Ovary (tissue), 7 donors: ENCODE measurements at regions not wholly inside any gene's neighbourhood (a gene's known extent, or its start where the extent isn't known, plus 50 kb on each side); places are given as distances from the start of the nearest gene placed in this dataset.

Source experiments
- DNase-seq, 5 donors: peaks; one replicate each; pipeline ENCODE4 v3.0.0-alpha.2; 2019 to 2020
- H3K27ac ChIP-seq, 2 donors: fragments of 200-600 bp; one replicate each; pipeline versions ENCODE4 v1.5.1 to v1.8.0; 2019 to 2022
- H3K27me3 ChIP-seq: fragments of 200-600 bp; one replicate; pipeline ENCODE4 v1.8.0; 2022
- H3K36me3 ChIP-seq: fragments of 200-600 bp; sonication (generic); one replicate; pipeline ENCODE4 v1.5.1; 2019
- H3K4me1 ChIP-seq: one replicate; pipeline ENCODE4 v1.8.1; 2013; ENCODE audit warnings: mild to moderate bottlenecking, moderate library complexity; ENCODE audit not compliant: insufficient read depth
- H3K4me3 ChIP-seq: fragments of 200-600 bp; sonication (generic); one replicate; pipeline ENCODE4 v1.5.1; 2017
- H3K9me3 ChIP-seq, 2 donors: fragments of 200-600 bp in 1 of 2; sonication (generic) in 1 of 2; one replicate each; pipeline versions ENCODE4 v1.5.1 to v1.8.1; 2013 to 2019; ENCODE audit warnings: mild to moderate bottlenecking in 1 of 2, moderate library complexity in 1 of 2
- CTCF ChIP-seq, 3 donors: fragments of 450-650 bp in 2 of 3; fragments of 200-600 bp in 1 of 3; IDR thresholded peaks; one replicate each; pipeline versions ENCODE4 v1.5.1 to v1.8.0; 2016 to 2022; ENCODE audit warnings: antibody characterized with exemption in 3 of 3, mild to moderate bottlenecking in 1 of 3
- EP300 ChIP-seq: sonication (generic); formaldehyde crosslinking; IDR thresholded peaks from one replicate; pipeline ENCODE4 v1.6.1; 2017; ENCODE audit warnings: antibody characterized with exemption
- POLR2A ChIP-seq: fragments of 450-650 bp; IDR thresholded peaks from one replicate; pipeline ENCODE4 v1.6.1; 2017; ENCODE audit warnings: antibody characterized with exemption, mild to moderate bottlenecking, moderate library complexity
- WGBS, 3 donors: extraction: QIAGEN DNeasy Blood & Tissue Kit in 1 of 3; methylation state at CpG; one replicate each; pipeline versions ENCODE4 v1.1.5 to v1.1.7; 2013 to 2017; 5-methylcytosine and 5-hydroxymethylcytosine counted together
- intact Hi-C, 4 donors: fragments of 100-400 bp; cut with DNase I; formaldehyde crosslinking; loops; one replicate each; pipeline versions ENCODE4 v1.11.0 to v1.15.1; 2022 to 2023
- donor health status: DM: no; HTN: no; CAD: no; lungs with moderate emphysema.
- donor health status: DM: no; HTN: no; CAD: no.
- donor health status: Bipolar disorder and iron deficiency.
- donor health status: DM: no; HTN: no; CAD: no.
- donor health status: DM: yes; HTN: yes; CAD: no.

- no peaks in the 10 kb centered on the region for H3K4me1 ChIP-seq
- 39 to 56% (median 44%) methylated on average over 3 of the region's 3 CpGs for WGBS, 3 donors
- H3K9me3 ChIP-seq, result no peaks in the 10 kb centered on the region
- no peak overlapping the region for H3K4me3 ChIP-seq
- H3K27ac ChIP-seq, result no peak overlapping the region
- intact Hi-C loops, result no loop called here
- no peaks in the 10 kb centered on the region for H3K27me3 ChIP-seq
- DNase-seq, result no peak
- no peak for TF ChIP-seq POLR2A
- no peak for TF ChIP-seq CTCF (IDR thresholded peaks at IDR 0.05)
- no peak for TF ChIP-seq EP300
- H3K36me3 ChIP-seq, result no peaks in the 10 kb centered on the region
Observed at GRCh38 chr12:27902651-27903050, 69.9 kb downstream of the PTHLH start.

- intact Hi-C loops, result no loop called here
- Histone ChIP-seq H3K27me3 (no peaks in the 10 kb centered on the region), H3K4me3 (no peak overlapping the region), H3K36me3 (no peaks in the 10 kb centered on the region), H3K9me3 (no peaks in the 10 kb centered on the region), H3K4me1 (no peaks in the 10 kb centered on the region), H3K27ac (no peak overlapping the region)
- TF ChIP-seq EP300, result no peak
- no peak for TF ChIP-seq POLR2A
- no peak for TF ChIP-seq CTCF (IDR thresholded peaks at IDR 0.05)
- WGBS, 3 donors, result 26 to 32% (median 26%) methylated on average over 3 of the region's 3 CpGs
- no peak for DNase-seq
Observed at GRCh38 chr12:27901959-27902358, 70.6 kb downstream of the PTHLH start.

- Histone ChIP-seq H3K27me3 (no peaks in the 10 kb centered on the region), H3K36me3 (no peaks in the 10 kb centered on the region), H3K4me1 (no peaks in the 10 kb centered on the region), H3K9me3 (no peaks in the 10 kb centered on the region), H3K27ac (no peak overlapping the region), H3K4me3 (no peak overlapping the region)
- no peak for DNase-seq
- 75 to 89% (median 86%) methylated on average over 8 of the region's 8 CpGs for WGBS, 3 donors
- intact Hi-C loops, result no loop called here
- TF ChIP-seq CTCF (IDR thresholded peaks at IDR 0.05), result no peak
- no peak for TF ChIP-seq EP300
- no peak for TF ChIP-seq POLR2A
Observed at GRCh38 chr12:27900920-27901879, 71.3 kb downstream of the PTHLH start.

GRCh38 chr12:27899151-27899661 lies 73.3 kb downstream of the PTHLH start:
- H3K9me3 ChIP-seq, result no peaks in the 10 kb centered on the region
- no peaks in the 10 kb centered on the region for H3K27me3 ChIP-seq
- H3K4me1 ChIP-seq, result no peaks in the 10 kb centered on the region
- H3K36me3 ChIP-seq, result no peaks in the 10 kb centered on the region
- intact Hi-C loops, result no loop called here
- H3K4me3 ChIP-seq, result no peak overlapping the region
- TF ChIP-seq POLR2A, result no peak
- no peak for TF ChIP-seq EP300
- TF ChIP-seq CTCF (IDR thresholded peaks at IDR 0.05), result no peak
- no peak for DNase-seq
- 70 to 73% (median 71%) methylated on average over 7 of the region's 7 CpGs for WGBS, 3 donors
- no peak overlapping the region for H3K27ac ChIP-seq
